Activated T-cell treated with anti-CD3 and anti-CD28 coated beads, Interleukin-2, amount 50 U/mL, for 48 hours (primary cell): ENCODE measurements at regions not wholly inside any gene's neighbourhood (a gene's known extent, or its start where the extent isn't known, plus 50 kb on each side); places are given as distances from the start of the nearest gene placed in this dataset.
"Not testable (repeated sequence)": the region's sequence is repeated elsewhere in the genome, so short reads cannot be mapped to it uniquely, and the experiment has no call there.

Experiments used
- DNase-seq, 2 experiments: peaks; one replicate each; pipeline ENCODE4 v3.0.0-alpha.2; 2020

GRCh38 chr16:29156511-29156910 lies 171.7 kb downstream of the LAT start:
- no peak for DNase-seq

- not testable (repeated sequence) for DNase-seq
These were observed 171.0 kb downstream of the LAT start for GRCh38 chr16:29155866-29156200.

GRCh38 chr16:29155131-29155865 lies 170.4 kb downstream of the LAT start:
- not testable (repeated sequence) for DNase-seq

GRCh38 chr16:29154676-29155121 lies 169.8 kb downstream of the LAT start:
- DNase-seq: no peak

- no peak for DNase-seq
These were observed 169.2 kb downstream of the LAT start for GRCh38 chr16:29154088-29154487.

- not testable (repeated sequence) for DNase-seq
These were observed 168.5 kb downstream of the LAT start for GRCh38 chr16:29153307-29153706.

- not testable (repeated sequence) for DNase-seq
These were observed 167.7 kb downstream of the LAT start for GRCh38 chr16:29152544-29153031.

GRCh38 chr16:29151317-29151716 lies 166.5 kb downstream of the LAT start:
- no peak for DNase-seq

- not testable (repeated sequence) for DNase-seq
These were observed 165.1 kb downstream of the LAT start for GRCh38 chr16:29149912-29150311.

GRCh38 chr16:29148867-29149272 lies 164.0 kb downstream of the LAT start:
- peak; percentile 67 to 69 for DNase-seq

- peak in 1 of 2 experiments; percentile 55 for DNase-seq
These were observed 163.4 kb downstream of the LAT start for GRCh38 chr16:29148131-29148691.

GRCh38 chr16:29147710-29148109 lies 162.9 kb downstream of the LAT start:
- peak; percentile 28 to 45 for DNase-seq

GRCh38 chr16:29146808-29147643 lies 162.2 kb downstream of the LAT start:
- DNase-seq: not testable (repeated sequence)

- DNase-seq: no peak
These were observed 161.4 kb downstream of the LAT start for GRCh38 chr16:29146266-29146665.

- not testable (repeated sequence) for DNase-seq
These were observed 160.8 kb downstream of the LAT start for GRCh38 chr16:29145486-29146225.

- not testable (repeated sequence) for DNase-seq
These were observed 160.2 kb downstream of the LAT start for GRCh38 chr16:29145086-29145485.

GRCh38 chr16:29144669-29145062 lies 159.8 kb downstream of the LAT start:
- DNase-seq: not testable (repeated sequence)

- DNase-seq: not testable (repeated sequence)
These were observed 159.2 kb downstream of the LAT start for GRCh38 chr16:29143739-29144668.

- DNase-seq: not testable (repeated sequence)
These were observed 157.7 kb downstream of the LAT start for GRCh38 chr16:29142506-29142905.

GRCh38 chr16:29141586-29142324 lies 156.9 kb downstream of the LAT start:
- no peak for DNase-seq

GRCh38 chr16:29141121-29141520 lies 156.3 kb downstream of the LAT start:
- not testable (repeated sequence) for DNase-seq
